Fibroblast of pulmonary artery (primary cell): ENCODE measurements at regions not wholly inside any gene's neighbourhood (a gene's known extent, or its start where the extent isn't known, plus 50 kb on each side); places are given as distances from the start of the nearest gene placed in this dataset.
"Not testable (repeated sequence)": the region's sequence is repeated elsewhere in the genome, so short reads cannot be mapped to it uniquely, and the experiment has no call there.

Experiments used
- DNase-seq: peaks from one replicate; pipeline ENCODE4 v3.0.0-alpha.2; 2010; ENCODE audit warnings: low read depth
- H3K4me3 ChIP-seq: replicated peaks from 2 replicates; pipeline ENCODE4 v1.5.1; 2011; ENCODE audit warnings: low read depth, mild to moderate bottlenecking, control low read depth, low read length, moderate library complexity
- TF ChIP-seq, protein P1 (sequence below): IDR thresholded peaks from 2 replicates; pipeline ENCODE4 v1.5.1; 2011; ENCODE audit warnings: mild to moderate bottlenecking, control low read depth, low read length, inconsistent platforms; ENCODE audit errors: missing control alignments

DNA sequence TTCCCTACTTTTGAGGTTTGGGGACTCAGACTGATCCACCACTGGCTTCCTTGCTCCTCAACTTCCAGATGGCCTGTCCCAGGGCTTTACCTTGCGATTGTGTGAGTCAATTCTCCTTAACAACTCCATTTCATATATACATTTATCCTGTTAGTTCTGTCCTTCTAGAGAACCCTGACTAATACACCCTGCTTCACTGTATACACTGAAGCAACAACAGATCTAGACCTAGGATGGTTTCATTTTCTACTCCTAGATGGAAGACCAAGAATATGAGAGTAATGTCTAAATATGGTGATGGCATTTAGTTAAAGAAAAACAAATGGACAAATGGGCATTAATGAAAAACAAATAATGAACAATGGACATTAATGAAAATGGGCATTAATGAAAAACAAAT, 225.6 kb downstream of the LMBRD1 start:
- no peak for DNase-seq
- TF ChIP-seq, protein P1, sequence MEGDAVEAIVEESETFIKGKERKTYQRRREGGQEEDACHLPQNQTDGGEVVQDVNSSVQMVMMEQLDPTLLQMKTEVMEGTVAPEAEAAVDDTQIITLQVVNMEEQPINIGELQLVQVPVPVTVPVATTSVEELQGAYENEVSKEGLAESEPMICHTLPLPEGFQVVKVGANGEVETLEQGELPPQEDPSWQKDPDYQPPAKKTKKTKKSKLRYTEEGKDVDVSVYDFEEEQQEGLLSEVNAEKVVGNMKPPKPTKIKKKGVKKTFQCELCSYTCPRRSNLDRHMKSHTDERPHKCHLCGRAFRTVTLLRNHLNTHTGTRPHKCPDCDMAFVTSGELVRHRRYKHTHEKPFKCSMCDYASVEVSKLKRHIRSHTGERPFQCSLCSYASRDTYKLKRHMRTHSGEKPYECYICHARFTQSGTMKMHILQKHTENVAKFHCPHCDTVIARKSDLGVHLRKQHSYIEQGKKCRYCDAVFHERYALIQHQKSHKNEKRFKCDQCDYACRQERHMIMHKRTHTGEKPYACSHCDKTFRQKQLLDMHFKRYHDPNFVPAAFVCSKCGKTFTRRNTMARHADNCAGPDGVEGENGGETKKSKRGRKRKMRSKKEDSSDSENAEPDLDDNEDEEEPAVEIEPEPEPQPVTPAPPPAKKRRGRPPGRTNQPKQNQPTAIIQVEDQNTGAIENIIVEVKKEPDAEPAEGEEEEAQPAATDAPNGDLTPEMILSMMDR: no peak
- H3K4me3 ChIP-seq: no peak overlapping the region

- TF ChIP-seq, protein P1: no peak
- no peak overlapping the region for H3K4me3 ChIP-seq
- DNase-seq: peak; percentile 0
Measured at GRCh38 chr6:69570106-69570505, 226.7 kb downstream of the LMBRD1 start.

DNA sequence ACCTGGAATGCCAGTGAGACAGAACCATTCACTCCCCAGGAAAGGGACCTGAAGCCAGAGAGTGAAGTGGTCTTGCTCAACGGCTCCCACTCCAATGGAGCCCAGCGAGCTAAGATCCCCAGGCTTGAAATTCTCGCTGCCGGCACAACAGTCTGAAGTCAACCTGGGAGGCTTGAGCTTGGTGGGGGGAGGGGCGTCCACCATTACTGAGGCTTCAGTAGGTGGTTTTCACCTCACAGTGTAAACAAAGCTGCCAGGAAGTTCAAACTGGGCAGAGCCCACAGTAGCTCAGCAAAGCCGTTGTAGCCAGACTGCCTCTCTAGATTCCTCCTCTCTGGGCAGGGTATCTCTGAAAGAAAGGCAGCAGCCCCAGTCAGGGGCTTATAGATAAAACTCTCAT, 236.2 kb downstream of the LMBRD1 start:
- H3K4me3 ChIP-seq, DNase-seq: not testable (repeated sequence)

DNA sequence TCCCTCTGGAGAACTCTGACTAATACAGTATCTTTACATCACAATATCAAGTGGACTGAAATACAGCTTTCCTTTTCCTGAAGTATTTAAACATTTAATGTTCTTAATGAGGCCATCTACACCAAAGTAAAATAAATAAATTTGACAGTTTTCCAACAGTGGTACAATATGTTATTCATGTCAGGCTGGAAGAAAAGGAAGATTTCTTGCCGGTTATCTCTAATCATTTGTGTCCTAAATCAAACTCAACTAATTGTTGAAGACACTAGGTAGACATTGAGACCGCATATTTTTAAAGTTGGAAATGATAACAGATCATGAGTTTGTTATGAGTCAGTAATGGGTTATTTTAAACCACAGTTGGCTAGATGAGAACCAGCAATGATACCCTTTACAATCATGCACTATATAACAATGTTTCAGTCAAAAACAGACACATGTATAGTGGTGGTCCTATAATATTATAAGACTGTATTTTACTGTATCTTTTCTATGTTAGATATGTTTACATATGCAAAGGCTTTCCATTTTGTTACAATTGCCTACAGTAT, 241.6 kb downstream of the LMBRD1 start:
- TF ChIP-seq, protein P1: no peak
- no peak overlapping the region for H3K4me3 ChIP-seq
- no peak for DNase-seq

DNA sequence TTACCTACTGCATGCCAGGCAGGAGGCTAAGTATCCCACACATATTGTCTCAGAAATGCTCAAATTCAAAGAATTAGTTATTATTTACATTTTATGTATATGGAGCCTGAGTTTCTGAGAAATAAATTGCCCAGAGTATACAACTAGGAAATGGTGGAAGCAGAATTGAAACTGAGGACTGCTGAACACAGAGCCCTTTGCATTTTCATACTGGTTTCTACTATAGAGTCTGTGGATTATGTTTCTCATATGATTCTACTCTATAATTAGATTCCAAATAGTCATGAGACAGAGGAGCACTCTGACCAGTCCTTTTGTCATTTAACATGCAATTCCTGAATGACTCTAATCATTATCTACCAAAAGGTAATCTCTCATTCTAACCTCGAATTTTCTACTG, 254.3 kb downstream of the LMBRD1 start:
- TF ChIP-seq, protein P1: no peak
- H3K4me3 ChIP-seq: no peak overlapping the region
- DNase-seq: no peak

DNA sequence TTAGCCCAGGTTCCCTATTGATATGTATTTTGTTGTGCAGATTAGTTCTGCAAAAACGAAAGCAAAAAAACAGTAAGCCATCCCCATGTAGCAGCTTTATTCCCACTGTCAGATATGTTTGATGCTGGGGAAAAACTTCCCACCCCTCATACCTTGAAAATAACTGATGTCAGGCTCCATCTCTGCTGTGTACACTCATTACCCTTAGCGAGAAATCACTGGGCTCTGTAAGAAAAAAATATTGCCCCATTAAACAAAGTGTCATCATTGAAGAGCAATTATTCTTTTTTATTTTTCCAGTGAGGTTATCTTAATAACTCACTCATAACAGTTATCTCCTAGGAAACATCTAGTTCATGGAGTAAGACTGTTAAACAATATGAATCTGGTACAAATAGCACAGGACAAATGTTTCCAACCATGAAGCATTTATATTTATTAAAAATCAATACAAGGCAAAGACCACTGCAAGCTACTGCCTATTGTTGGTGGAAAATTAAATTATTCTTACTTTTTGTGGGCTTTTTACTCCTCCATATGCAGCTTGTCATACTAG, 268.8 kb downstream of the LMBRD1 start:
- no peak overlapping the region for H3K4me3 ChIP-seq
- TF ChIP-seq, protein P1: no peak
- DNase-seq: no peak

- H3K4me3 ChIP-seq, DNase-seq: not testable (repeated sequence)
Measured at GRCh38 chr6:69515480-69515879, 281.3 kb downstream of the LMBRD1 start.

- DNase-seq: no peak
- no peak overlapping the region for H3K4me3 ChIP-seq
- TF ChIP-seq, protein P1: no peak
Measured at GRCh38 chr6:69494595-69494994, 302.2 kb downstream of the LMBRD1 start.
